HG03139 (cell line): ENCODE measurements at regions not wholly inside any gene's neighbourhood (a gene's known extent, or its start where the extent isn't known, plus 50 kb on each side); places are given as distances from the start of the nearest gene placed in this dataset.

Experiments used
- ATAC-seq: cut with Tn5 transposase; IDR thresholded peaks from one replicate; pipeline ENCODE4 v1.9.1; 2021; ENCODE audit not compliant: unreplicated experiment

DNA sequence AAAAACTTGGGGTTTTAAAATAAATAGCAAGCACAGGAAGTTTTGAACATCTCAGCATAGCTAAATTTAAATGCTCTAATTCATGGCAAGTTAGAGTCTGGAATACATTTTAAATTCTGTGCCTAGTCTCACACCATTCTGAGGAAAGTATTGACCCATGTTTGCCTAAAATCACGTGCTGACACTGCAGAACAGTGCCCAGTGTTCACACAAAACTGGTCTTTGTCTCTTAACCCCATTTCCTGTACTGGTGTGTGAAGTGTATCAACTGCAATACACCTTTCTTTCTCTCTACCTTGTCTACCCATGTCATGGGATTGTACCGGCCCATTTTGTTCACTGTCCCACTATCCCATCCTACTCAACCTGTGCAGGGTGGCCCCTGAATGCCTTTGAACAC, 749.7 kb upstream of the POM121L12 start:
- ATAC-seq = no peak

- no peak for ATAC-seq
Measured at GRCh38 chr7:52283335-52283734, 752.1 kb upstream of the POM121L12 start.

DNA sequence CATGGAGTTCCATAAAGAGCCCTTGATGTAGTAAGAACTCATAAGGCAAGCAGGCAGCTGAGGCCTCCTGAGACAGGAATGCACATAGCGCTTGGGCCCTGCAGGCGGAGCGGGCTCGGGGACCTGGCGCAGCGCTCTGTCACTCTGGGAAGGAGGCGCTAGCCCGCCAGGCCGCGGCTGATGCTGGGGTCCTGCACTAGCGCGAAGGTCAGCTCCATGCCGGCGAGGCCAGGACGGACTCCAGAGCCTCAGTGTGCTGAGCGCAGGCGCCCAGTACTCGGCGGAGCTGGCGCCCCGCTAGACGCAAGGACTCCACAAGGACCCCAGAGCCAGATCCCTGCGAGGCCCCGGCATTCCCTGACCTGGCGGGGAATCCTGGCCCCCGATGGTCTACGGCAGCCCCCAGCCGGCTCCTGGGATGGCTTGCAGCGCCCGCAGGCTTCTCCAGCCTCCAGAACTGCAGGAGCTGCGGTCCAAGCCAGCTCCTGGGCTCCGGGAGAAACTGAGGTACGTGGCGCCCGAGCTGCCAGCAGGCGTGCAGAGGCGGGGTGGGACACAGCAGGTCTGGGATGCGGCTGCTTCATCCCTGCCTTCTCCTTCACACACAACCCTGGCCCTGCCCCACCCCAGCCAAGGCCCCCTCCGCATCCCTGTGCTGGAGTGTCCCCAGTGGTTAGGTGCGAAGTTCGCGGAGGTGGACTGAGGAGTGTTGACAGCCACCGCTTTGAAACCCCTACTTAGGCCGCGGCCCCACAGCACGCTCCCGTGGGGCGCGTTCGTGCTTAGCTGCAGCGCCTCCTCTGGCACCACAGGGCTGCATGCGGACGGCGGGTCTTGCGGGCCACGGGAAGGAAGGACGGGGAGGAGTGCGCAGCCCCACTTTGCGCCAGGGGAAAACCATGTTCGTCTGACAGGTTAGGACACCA, 761.5 kb upstream of the POM121L12 start:
- no peak for ATAC-seq

- no peak for ATAC-seq
Measured at GRCh38 chr7:52271703-52272102, 763.7 kb upstream of the POM121L12 start.

DNA sequence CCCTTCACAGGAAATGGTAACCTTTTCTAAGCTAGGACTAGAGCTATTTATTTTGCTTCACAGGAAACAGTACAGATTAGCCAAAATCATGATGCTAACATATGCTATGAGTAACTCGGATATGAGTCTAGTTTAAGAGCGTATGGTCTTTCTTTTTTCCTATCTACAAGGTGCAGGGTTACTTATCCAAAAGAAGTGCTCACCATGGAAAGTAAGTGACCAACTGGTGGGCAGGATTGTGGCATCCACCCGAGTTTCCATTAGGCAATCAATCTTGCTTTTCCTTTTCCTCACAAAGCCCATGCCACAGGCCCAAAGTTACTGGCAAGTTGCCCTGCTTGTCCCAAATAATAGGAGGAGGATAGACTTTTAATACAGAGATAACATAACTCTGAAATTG, 765.1 kb upstream of the POM121L12 start:
- ATAC-seq = no peak

DNA sequence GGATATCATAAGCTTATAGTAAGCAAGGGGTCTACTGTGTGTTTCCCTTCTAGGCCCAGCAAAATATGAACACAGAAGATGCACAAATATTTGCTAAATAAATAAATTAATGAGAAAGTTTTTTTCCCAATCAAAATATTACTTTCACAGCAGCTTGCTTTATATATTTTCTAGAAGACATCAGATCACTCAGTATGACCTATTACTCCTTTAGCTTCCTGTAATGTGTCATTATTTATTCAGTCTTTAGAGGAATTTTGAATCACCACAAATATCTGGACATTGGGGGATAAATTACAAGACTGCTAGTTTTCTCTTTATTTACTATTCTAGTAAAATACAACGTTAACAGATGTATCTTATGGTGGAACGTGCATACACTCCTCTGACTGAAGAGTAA, 765.8 kb upstream of the POM121L12 start:
- ATAC-seq = no peak

DNA sequence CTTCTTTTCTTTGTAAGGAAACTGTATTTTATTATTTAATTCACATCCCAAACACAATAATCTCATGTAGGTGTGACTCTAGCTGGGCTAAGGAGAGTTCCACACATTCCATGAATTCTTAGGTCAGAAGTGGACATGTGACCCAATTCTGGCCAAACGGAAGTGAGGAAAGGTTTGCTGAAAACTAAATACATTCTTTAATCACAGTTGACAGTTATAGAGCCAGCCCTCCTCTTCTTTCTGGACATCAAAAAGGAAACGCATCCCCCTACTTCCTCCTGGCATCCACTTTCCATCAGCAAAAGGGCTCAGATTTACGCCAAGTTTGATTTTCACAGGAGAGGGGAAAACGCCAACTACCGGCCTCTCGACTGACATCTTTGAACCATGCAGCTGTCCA, 774.4 kb upstream of the POM121L12 start:
- ATAC-seq = no peak

GRCh38 chr7:52260046-52260665, 775.3 kb upstream of the POM121L12 start:
- no peak for ATAC-seq

DNA sequence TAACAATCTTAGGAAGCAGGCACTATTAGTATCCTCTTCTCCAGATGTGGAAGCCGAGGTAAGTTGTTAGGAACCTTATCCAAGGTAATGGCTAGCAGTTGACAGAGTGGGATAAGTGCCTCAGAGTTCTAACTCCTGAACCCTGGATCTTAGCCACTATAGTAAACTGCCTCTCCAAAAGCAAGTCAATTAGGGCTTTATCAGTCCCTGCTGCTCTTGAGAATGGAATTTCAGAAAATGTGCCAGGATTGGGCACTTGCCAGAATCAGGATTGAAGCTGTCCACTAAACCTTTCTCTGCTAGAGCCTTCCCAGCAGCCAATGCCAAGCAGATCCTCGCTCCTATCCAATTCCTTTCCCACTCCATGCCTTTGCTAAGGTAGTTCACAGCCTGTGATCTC, 777.5 kb upstream of the POM121L12 start:
- no peak for ATAC-seq

DNA sequence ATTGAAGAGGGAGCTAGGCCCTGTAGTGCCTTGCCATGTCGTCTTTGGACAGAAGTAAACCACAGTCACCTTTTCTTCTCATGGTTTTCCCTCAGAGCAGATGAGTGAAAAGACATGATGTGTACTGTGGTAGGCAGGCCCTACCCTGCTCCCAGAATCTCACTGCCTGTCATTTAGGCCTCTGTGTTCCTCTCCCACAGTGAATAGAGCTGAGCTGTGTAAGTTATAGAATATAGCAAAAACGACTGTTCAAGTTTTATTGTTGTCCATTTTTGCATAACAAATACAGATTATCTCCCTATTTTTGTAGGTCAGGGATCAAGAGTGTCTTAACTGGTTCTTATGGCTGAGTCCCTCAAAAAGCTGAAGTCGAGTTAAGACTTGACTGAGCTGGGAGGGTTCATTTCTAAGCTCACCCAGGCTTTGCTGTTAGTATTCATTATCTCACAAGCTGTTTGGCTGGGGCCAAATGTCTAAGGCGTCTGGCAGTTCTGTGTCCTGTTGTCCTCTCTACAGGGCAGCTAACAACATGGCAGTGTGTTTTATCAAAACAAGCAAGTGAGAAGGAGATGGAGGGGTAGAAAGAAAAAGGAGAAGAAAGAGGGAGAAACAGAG, 780.9 kb upstream of the POM121L12 start:
- ATAC-seq = no peak

GRCh38 chr7:52253953-52254352, 781.5 kb upstream of the POM121L12 start:
- ATAC-seq = no peak

- no peak for ATAC-seq
Measured at GRCh38 chr7:52249741-52250140, 785.7 kb upstream of the POM121L12 start.

DNA sequence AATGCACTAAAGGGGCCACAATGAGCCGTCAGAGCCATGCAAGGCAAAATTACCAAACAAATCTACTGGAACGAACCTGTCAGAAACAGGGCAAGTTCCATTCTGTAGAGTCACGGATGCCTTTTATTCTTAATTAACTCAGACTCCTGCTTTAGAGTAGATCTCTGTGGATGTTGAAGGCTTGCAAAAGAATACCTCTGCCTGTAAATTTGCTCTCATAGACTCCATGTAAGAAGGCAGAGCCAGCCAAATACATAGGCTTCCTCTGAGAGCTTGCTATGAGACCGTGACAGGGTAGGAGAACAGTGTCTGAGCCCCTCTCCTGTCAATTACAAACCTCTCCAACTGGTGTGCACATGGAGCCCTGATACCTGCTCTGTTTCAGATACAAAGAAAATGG, 787.9 kb upstream of the POM121L12 start:
- ATAC-seq = no peak

GRCh38 chr7:52243685-52244084, 791.7 kb upstream of the POM121L12 start:
- ATAC-seq = no peak

DNA sequence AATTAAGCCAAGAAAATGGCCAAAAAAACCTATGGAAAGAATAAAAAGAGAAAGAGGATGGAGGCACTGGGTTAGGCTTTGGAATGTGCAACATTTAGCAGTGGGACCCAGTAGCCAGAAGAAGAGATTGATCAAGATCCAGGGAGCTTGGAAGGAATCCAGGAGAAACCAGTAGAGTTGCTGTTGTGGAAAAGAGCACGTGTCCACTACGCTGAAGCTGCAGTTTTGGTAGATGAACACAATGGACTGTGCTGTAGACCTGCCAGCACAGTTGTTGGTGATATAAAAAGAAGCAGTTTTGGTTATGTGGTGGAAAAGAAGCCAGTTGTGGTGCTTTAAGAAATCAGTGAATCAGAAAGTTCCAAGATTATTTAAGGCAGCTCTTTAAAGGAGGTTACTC, 802.2 kb upstream of the POM121L12 start:
- ATAC-seq = no peak

DNA sequence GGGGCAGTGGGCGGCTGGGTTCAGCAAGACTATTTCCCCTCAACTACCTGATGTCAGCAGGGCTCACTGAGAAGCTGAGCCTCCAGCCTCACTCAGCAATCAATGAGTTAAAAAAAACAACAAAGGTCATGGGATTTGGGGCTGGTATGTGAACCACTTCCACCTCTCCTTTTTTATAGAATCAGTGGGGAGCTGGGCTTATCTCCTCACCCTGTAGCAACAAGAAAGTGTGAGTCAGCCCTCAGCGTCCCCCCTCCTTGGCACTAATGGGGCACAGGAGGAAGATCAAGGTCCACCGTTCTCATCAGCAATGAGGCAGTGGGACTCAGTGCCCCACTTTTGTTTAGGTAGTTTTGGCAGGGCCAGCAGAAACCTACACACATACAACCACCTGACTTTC, 823.5 kb upstream of the POM121L12 start:
- ATAC-seq = no peak

- ATAC-seq = no peak
Measured at GRCh38 chr7:52209614-52210013, 825.8 kb upstream of the POM121L12 start.

DNA sequence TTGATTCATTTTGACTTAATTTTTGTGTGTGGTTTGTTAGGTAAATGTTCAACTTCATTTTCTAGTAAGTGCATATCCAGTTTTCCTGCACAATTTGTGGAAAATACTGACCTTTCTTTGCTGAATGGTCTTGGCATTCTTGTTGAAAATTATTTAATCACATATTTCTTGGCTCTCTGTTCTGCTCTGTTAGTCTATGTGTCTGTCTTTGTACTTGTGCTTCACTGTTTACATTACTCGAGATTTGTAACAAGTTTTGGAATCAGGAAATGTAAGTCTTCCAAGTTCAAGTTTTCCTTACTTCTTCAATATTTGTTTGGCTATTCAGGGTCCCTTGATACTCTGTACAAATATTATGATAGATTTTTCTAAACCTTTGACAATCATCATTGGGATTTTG, 838.2 kb upstream of the POM121L12 start:
- ATAC-seq = no peak

DNA sequence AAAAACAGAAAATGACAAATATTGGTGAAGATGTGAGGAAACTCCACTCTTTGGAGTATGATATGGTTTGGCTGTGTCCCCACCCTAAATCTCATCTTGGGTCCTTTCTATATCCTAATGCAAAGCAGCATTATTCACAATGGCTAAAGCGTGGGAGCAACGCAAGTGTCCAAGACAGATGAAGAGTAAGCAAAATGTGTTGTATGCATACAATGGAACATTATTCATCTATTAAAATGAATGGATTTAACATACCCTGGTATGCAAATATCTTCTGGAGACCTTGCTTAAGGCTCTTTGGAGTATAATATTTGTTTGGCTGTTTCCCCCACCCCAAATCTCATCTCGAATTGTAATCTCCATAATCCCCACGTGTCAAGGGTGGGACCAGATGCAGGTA, 839.8 kb upstream of the POM121L12 start:
- no peak for ATAC-seq

DNA sequence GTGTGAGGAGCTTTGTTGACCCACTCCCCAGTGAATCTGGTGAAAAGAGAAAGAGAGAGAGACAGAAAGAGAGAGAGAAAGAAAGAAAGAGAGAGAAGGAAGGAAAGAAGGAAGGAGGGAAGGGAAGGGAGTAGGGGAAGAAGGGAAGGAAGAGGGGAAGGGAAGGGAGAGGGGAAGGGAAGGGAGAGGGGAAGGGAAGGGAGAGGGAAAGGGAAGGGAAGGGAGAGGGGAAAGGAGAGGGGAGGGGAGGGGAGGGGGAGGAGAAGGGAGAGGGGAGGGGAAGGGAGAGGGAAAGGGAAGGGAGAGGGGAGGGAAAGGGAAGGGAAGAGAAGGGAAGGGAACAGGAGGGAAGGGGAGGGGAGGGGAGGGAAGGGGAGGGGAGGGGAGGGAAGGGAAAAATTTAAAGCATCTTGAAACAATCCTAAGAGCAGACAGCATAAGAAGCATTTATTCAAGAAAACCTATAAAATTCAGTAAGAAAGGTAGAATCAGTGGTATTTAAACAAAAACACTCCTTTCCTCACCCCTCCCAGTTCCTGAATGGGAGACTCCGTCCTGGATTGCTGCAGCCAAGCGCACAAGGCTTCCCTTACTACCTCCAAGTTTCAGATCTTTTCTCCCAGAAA, 846.2 kb upstream of the POM121L12 start:
- ATAC-seq = no peak

DNA sequence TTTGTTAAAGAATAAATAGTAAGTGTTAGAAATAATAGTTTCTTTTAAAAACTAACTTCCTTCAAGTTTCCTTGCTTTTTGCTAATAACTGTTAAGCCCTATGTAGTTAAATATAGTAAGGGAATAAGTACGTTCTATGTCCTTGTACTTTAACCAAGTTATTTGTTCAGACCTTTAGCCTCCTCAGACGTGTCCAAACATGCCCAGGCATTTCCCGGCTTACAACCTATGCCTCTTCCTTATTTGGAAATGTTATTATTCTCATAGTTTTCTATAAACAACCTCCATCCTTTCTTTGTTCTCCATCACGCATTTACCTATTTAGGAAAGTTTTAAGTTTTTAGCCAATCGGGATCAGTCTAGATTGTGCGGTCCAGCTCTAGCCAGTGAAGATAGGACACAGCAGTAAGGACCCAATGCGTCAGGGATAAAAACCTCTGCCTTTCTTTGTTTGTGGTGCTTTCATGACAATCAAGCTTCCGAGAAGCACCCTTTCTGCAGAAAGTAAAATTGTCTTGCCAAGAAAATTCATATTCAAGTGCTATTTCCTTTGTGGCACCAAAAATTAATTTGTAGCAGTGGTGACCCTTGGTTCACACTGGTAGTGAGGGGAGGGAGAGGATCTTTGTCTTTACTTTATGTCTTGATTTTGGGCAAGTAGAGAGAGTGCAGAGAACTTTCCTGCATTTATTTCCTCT, 851.3 kb upstream of the POM121L12 start:
- ATAC-seq = no peak
